22Rv1 (cell line): ENCODE measurements at regions not wholly inside any gene's neighbourhood (a gene's known extent, or its start where the extent isn't known, plus 50 kb on each side); places are given as distances from the start of the nearest gene placed in this dataset.

ENCODE experiments used
- H3K27ac ChIP-seq: fragments of 450-650 bp; 2 replicates; pipeline ENCODE4 v1.5.1; 2017
- CTCF ChIP-seq: fragments of 450-650 bp; IDR thresholded peaks from 2 replicates; pipeline ENCODE4 v1.5.1; 2017; ENCODE audit warnings: mild to moderate bottlenecking
- ZFX ChIP-seq: fragments of 450-650 bp; IDR thresholded peaks from 2 replicates; pipeline ENCODE4 v1.6.1; 2017; ENCODE audit warnings: antibody characterized with exemption, borderline replicate concordance

- H3K27ac ChIP-seq = no peak overlapping the region
- no peak for TF ChIP-seq ZFX
- TF ChIP-seq CTCF = no peak
These were observed 246.0 kb upstream of the ARSJ start for GRCh38 chr4:114225436-114225835.

- H3K27ac ChIP-seq = no peak overlapping the region
- TF ChIP-seq ZFX (no peak), CTCF (no peak)
These were observed 246.7 kb upstream of the ARSJ start for GRCh38 chr4:114226179-114226578.

GRCh38 chr4:114226968-114227760 lies 247.7 kb upstream of the ARSJ start:
- no peak for TF ChIP-seq CTCF
- TF ChIP-seq ZFX = no peak
- H3K27ac ChIP-seq = no peak overlapping the region

- TF ChIP-seq ZFX (no peak), CTCF (no peak)
- no peak overlapping the region for H3K27ac ChIP-seq
These were observed 250.3 kb upstream of the ARSJ start for GRCh38 chr4:114229706-114230105.

- TF ChIP-seq ZFX (no peak), CTCF (no peak)
These were observed 256.8 kb upstream of the ARSJ start for GRCh38 chr4:114236171-114236769.

GRCh38 chr4:114237997-114238396 lies 258.6 kb upstream of the ARSJ start:
- no peak overlapping the region for H3K27ac ChIP-seq
- no peak for TF ChIP-seq ZFX

More at GRCh38 chr4:114236171-114236769, 256.8 kb upstream of the ARSJ start:
- H3K27ac ChIP-seq = no peak overlapping the region

GRCh38 chr4:114249561-114249960 lies 270.1 kb upstream of the ARSJ start:
- H3K27ac ChIP-seq = no peak overlapping the region; the same call in 1 of the 2 replicates
- TF ChIP-seq ZFX = no peak
- no peak for TF ChIP-seq CTCF

- TF ChIP-seq CTCF (no peak), ZFX (no peak)
- H3K27ac ChIP-seq = peak overlapping the region; percentile 10
These were observed 270.5 kb upstream of the ARSJ start for GRCh38 chr4:114249976-114250375.
